ENCODE measurements at regions not wholly inside any gene's neighbourhood (a gene's known extent, or its start where the extent isn't known, plus 50 kb on each side); places are given as distances from the start of the nearest gene placed in this dataset.

DNA sequence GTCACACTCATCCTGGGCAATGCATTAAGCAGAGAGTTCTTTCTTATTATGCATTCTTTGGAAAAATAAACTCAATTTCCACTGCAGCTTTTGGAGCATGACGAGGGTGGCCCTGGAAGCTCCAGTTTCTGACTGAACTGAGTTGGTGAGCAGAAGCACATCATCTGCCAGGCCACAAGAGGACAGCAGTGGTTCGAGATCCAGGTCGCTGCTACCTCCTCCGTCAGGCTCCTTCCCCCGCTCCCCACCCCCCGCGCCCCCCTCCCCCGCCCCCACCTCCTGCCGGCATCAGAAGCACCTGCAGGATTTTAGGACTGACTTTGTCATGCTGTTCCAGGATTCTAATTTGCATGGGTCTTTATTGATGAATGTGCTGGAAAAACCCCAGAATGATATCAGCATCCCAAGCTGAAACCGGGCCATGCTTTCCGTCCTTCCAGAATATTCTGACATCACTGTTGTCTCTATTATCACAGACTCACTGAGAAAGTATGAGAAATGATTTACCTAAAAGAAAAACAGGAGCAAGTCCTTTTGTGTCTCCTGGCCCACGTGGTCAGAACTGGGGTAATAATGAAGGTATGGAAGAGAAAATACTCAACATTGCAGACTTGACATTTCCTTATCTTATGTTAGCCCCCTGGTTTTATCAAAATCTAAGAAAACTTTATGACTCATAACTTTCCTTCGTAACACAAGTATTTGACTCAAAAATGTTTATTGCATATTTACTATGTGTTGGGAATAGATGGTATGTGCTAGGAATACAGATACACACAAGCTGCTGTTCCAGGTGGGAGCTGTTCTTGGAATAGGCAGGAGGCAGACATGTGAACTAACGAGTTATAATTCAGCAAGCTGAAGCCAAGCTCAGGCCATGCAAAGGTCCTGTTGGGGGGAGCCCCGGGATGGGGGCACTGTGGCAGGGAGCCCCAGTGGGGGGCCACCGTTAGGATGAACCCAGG, 220.2 kb upstream of the EXOC2 start:
- no peaks in the 10 kb centered on the region for H3K9me3 ChIP-seq (ENCODE audit: control insufficient read depth in 1 of 2, low read length in 2 of 2)
- H3K27ac ChIP-seq (ENCODE audit: low read length) = no peak overlapping the region
- no peaks in the 10 kb centered on the region for H3K36me3 ChIP-seq (ENCODE audit: control insufficient read depth in 1 of 2, insufficient read depth in 2 of 2, low read length in 2 of 2)
- peaks cover 0 to 3% of the 10 kb centered on the region in 2 donors for H3K4me1 ChIP-seq (ENCODE audit: control insufficient read depth in 1 of 2, insufficient read depth in 2 of 2, low read length in 2 of 2)
- H3K4me3 ChIP-seq (ENCODE audit: low read depth in 1 of 2, low read length in 2 of 2) = no peak overlapping the region
- H3K27me3 ChIP-seq (ENCODE audit: low read depth, low read length) = no peaks in the 10 kb centered on the region

DNA sequence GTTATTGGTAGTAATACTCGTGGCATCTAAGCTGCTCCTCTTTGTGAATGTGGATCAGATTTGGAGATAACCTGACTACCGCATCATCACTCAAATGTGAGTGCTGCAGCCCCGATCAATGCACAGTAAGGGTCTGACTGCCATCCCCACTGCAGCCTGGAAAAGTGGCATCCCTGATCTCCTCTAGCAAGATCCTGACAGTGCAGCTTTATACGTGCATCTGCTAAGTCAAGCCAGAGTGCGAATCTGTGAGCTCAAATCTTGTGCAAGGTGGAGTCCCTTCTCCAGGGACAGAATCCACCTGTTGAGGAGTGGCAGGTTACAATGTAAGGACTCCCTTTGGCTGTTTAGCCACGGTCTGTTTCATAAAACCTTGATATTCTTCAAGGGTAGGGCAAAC, 215.0 kb upstream of the EXOC2 start:
- Histone ChIP-seq H3K4me3 (ENCODE audit: low read depth in 1 of 2, low read length in 2 of 2) (no peak overlapping the region), H3K9me3 (ENCODE audit: control insufficient read depth in 1 of 2, low read length in 2 of 2) (no peaks in the 10 kb centered on the region), H3K27me3 (ENCODE audit: low read depth, low read length) (no peaks in the 10 kb centered on the region), H3K27ac (ENCODE audit: low read length) (no peak overlapping the region), H3K4me1 (ENCODE audit: control insufficient read depth in 1 of 2, insufficient read depth in 2 of 2, low read length in 2 of 2) (no peaks in the 10 kb centered on the region), H3K36me3 (ENCODE audit: control insufficient read depth in 1 of 2, insufficient read depth in 2 of 2, low read length in 2 of 2) (no peaks in the 10 kb centered on the region)

- Histone ChIP-seq H3K4me3 (ENCODE audit: low read depth in 1 of 2, low read length in 2 of 2) (no peak overlapping the region), H3K27ac (ENCODE audit: low read length) (no peak overlapping the region), H3K9me3 (ENCODE audit: control insufficient read depth in 1 of 2, low read length in 2 of 2) (no peaks in the 10 kb centered on the region), H3K4me1 (ENCODE audit: control insufficient read depth in 1 of 2, insufficient read depth in 2 of 2, low read length in 2 of 2) (peaks cover 0 to 3% of the 10 kb centered on the region in 2 donors), H3K36me3 (ENCODE audit: control insufficient read depth in 1 of 2, insufficient read depth in 2 of 2, low read length in 2 of 2) (no peaks in the 10 kb centered on the region), H3K27me3 (ENCODE audit: low read depth, low read length) (no peaks in the 10 kb centered on the region)
Observed at GRCh38 chr6:906920-907319, 214.0 kb upstream of the EXOC2 start.

DNA sequence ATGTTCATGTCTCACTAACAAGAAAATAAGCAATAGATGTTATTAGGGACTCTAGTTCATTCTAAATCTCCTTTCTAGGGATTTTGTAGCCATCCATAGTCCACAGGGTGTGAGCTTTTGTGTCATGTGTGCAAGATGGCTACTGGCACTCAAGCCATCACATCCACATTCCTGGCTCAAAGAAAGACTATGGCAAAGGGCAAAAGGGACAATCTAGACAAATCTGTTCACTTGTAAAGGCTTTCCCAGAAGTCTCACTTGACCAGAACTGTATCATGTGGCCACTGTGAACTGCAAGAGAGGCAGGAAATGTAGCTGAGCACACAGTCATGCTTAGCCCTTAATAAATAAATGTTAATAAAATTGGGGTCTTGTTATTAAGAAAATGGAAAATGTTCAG, 212.6 kb upstream of the EXOC2 start:
- peaks cover 0 to 11% of the 10 kb centered on the region in 2 donors for H3K4me1 ChIP-seq (ENCODE audit: control insufficient read depth in 1 of 2, insufficient read depth in 2 of 2, low read length in 2 of 2)
- no peak overlapping the region for H3K4me3 ChIP-seq (ENCODE audit: low read depth in 1 of 2, low read length in 2 of 2)
- no peaks in the 10 kb centered on the region for H3K36me3 ChIP-seq (ENCODE audit: control insufficient read depth in 1 of 2, insufficient read depth in 2 of 2, low read length in 2 of 2)
- H3K27me3 ChIP-seq (ENCODE audit: low read depth, low read length) = no peaks in the 10 kb centered on the region
- H3K27ac ChIP-seq (ENCODE audit: low read length) = no peak overlapping the region
- H3K9me3 ChIP-seq (ENCODE audit: control insufficient read depth in 1 of 2, low read length in 2 of 2) = no peaks in the 10 kb centered on the region

- no peak overlapping the region for H3K4me3 ChIP-seq (ENCODE audit: low read depth in 1 of 2, low read length in 2 of 2)
- peaks cover 0 to 11% of the 10 kb centered on the region in 2 donors for H3K4me1 ChIP-seq (ENCODE audit: control insufficient read depth in 1 of 2, insufficient read depth in 2 of 2, low read length in 2 of 2)
- H3K27me3 ChIP-seq (ENCODE audit: low read depth, low read length) = no peaks in the 10 kb centered on the region
- no peak overlapping the region for H3K27ac ChIP-seq (ENCODE audit: low read length)
- no peaks in the 10 kb centered on the region for H3K36me3 ChIP-seq (ENCODE audit: control insufficient read depth in 1 of 2, insufficient read depth in 2 of 2, low read length in 2 of 2)
- no peaks in the 10 kb centered on the region for H3K9me3 ChIP-seq (ENCODE audit: control insufficient read depth in 1 of 2, low read length in 2 of 2)
Observed at GRCh38 chr6:904994-905393, 212.1 kb upstream of the EXOC2 start.

DNA sequence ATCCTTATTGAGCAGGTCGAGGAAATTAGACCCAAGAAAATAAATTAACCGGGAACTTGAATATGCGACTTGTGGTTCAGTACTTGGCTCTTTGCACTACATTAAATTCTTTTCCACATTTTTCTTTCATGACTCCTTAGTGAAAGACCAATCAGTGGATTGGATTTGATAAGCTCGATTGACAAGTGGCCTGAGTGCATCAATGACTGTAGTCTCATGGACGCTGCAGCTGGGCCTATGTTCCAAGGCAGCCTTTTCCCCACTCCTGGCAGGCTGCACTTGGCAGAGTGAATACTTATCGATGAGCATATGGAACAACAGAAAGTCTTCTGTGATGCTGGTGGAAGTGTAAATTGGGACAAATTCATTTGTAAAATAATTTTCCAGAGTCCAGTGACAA, 210.8 kb upstream of the EXOC2 start:
- Histone ChIP-seq H3K36me3 (ENCODE audit: control insufficient read depth in 1 of 2, insufficient read depth in 2 of 2, low read length in 2 of 2) (no peaks in the 10 kb centered on the region), H3K9me3 (ENCODE audit: control insufficient read depth in 1 of 2, low read length in 2 of 2) (no peaks in the 10 kb centered on the region), H3K4me3 (ENCODE audit: low read depth in 1 of 2, low read length in 2 of 2) (no peak overlapping the region), H3K27me3 (ENCODE audit: low read depth, low read length) (no peaks in the 10 kb centered on the region), H3K4me1 (ENCODE audit: control insufficient read depth in 1 of 2, insufficient read depth in 2 of 2, low read length in 2 of 2) (peaks cover 0 to 11% of the 10 kb centered on the region in 2 donors), H3K27ac (ENCODE audit: low read length) (no peak overlapping the region)

DNA sequence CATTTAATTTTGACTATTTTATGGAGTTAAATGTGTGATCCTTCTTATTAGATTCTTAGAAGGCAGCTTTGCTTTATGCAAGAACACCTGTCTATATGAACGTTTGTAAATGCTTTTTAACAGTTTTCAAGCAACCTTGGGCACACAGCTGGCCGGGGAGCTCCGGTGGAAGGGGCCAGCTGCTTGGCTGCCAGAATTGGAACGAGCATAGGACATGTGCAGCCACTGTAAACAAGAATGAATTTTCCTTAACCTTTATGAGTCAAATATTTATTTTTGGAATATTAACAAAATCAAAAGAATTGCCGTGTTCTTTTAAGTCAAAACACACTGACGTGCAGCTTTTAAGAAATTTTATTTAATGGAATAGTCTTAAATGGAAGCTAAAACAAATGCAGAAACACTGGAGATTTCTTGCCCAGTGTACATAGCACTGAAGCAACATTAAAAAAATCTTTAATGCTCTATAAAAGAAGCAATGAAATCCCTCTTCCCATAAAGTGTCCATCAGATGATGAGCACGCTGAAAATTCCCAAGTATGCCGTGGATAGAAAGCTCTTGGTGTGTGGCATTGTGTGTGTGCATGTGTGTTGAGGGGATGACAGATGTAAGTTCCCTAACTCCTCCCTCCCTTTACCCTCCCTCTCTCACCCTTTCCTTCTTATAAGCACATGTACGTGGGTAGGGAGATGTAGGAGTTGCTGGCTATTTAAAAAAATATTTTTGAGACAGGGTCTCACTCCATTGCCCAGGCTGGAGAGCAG, 208.9 kb upstream of the EXOC2 start:
- no peak overlapping the region for H3K27ac ChIP-seq (ENCODE audit: low read length)

DNA sequence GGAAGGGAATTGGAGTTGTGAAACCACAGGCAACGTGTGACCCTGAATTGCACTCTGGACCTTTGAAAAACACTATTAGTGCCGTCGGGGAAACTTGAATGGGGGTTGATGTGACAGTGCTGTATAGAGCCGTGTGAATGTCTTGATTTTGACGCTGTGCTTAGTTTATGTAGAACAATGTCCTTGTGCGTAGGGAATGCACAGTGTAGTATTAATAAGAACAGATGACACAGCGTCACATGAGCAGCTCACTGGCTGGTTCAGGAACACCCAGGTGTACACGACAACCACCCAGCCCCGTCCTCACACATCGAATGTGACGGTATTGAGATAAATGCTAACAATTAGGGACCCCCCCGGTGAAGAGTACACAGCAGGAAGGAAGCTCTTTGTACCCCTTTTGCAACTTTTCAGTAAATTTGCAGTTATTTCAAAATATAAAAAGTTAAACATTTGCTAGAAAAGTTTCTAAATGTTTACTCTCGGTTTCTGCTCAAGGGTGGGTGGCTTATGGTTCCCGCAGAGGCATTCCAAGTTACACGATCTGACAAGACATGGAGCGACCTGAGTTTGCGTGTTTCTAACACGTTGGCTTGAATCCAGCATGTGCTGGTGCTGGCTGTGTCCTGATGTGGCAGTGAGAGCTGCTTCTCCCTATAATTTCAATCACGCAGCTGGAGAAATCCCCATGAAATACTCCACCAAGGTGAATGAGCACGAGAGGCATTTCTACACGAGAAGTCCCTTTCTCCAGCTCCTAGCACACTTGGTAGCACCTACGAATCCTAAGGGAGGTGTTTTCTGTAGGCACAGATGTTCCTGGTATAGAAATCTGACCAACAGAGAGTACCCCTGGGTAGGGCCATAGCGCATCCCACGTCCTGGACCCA, 208.0 kb upstream of the EXOC2 start:
- H3K27ac ChIP-seq (ENCODE audit: low read length) = no peak overlapping the region

More for the DNA sequence above, 208.9 kb upstream of the EXOC2 start:
- Histone ChIP-seq H3K36me3 (ENCODE audit: control insufficient read depth in 1 of 2, insufficient read depth in 2 of 2, low read length in 2 of 2) (no peaks in the 10 kb centered on the region), H3K9me3 (ENCODE audit: control insufficient read depth in 1 of 2, low read length in 2 of 2) (no peaks in the 10 kb centered on the region), H3K4me1 (ENCODE audit: control insufficient read depth in 1 of 2, insufficient read depth in 2 of 2, low read length in 2 of 2) (peaks cover 0 to 11% of the 10 kb centered on the region in 2 donors), H3K4me3 (ENCODE audit: low read depth in 1 of 2, low read length in 2 of 2) (no peak overlapping the region), H3K27me3 (ENCODE audit: low read depth, low read length) (no peaks in the 10 kb centered on the region)

GRCh38 chr6:897528-898207, 204.7 kb upstream of the EXOC2 start:
- Histone ChIP-seq H3K9me3 (ENCODE audit: control insufficient read depth in 1 of 2, low read length in 2 of 2) (no peaks in the 10 kb centered on the region), H3K4me1 (ENCODE audit: control insufficient read depth in 1 of 2, insufficient read depth in 2 of 2, low read length in 2 of 2) (peaks cover 0 to 11% of the 10 kb centered on the region in 2 donors)

More for the DNA sequence above, 208.0 kb upstream of the EXOC2 start:
- H3K27me3 ChIP-seq (ENCODE audit: low read depth, low read length) = no peaks in the 10 kb centered on the region
- no peaks in the 10 kb centered on the region for H3K9me3 ChIP-seq (ENCODE audit: control insufficient read depth in 1 of 2, low read length in 2 of 2)
- no peak overlapping the region for H3K4me3 ChIP-seq (ENCODE audit: low read depth in 1 of 2, low read length in 2 of 2)
- H3K4me1 ChIP-seq (ENCODE audit: control insufficient read depth in 1 of 2, insufficient read depth in 2 of 2, low read length in 2 of 2) = peaks cover 0 to 11% of the 10 kb centered on the region in 2 donors
- H3K36me3 ChIP-seq (ENCODE audit: control insufficient read depth in 1 of 2, insufficient read depth in 2 of 2, low read length in 2 of 2) = no peaks in the 10 kb centered on the region

DNA sequence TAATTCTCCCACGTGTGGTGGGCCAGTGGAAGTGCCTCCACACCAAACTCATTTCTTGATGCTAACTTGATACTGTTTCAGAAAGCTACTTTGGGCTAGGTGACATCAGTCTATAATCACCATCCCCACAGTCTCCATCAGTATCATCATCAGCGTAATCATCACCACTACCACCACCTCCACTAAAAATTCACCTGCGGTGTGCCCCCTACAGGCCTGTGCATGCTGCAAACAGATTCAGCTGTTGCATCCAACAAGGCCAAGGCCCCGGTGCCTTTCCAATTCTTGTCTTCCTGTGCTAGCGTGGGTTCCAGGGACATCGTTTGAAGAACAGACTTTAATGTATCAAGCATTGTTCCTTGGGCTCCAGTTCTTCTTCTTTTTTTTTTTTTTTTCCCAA, 201.3 kb upstream of the EXOC2 start:
- Histone ChIP-seq H3K4me3 (ENCODE audit: low read depth in 1 of 2, low read length in 2 of 2) (no peak overlapping the region), H3K36me3 (ENCODE audit: control insufficient read depth in 1 of 2, insufficient read depth in 2 of 2, low read length in 2 of 2) (no peaks in the 10 kb centered on the region), H3K27me3 (ENCODE audit: low read depth, low read length) (no peaks in the 10 kb centered on the region), H3K4me1 (ENCODE audit: control insufficient read depth in 1 of 2, insufficient read depth in 2 of 2, low read length in 2 of 2) (no peaks in the 10 kb centered on the region), H3K9me3 (ENCODE audit: control insufficient read depth in 1 of 2, low read length in 2 of 2) (no peaks in the 10 kb centered on the region), H3K27ac (ENCODE audit: low read length) (no peak overlapping the region)

More at GRCh38 chr6:897528-898207, 204.7 kb upstream of the EXOC2 start:
- Histone ChIP-seq H3K27me3 (ENCODE audit: low read depth, low read length) (no peaks in the 10 kb centered on the region), H3K36me3 (ENCODE audit: control insufficient read depth in 1 of 2, insufficient read depth in 2 of 2, low read length in 2 of 2) (no peaks in the 10 kb centered on the region), H3K4me3 (ENCODE audit: low read depth in 1 of 2, low read length in 2 of 2) (no peak overlapping the region), H3K27ac (ENCODE audit: low read length) (no peak overlapping the region)

Data from muscle layer of duodenum (tissue), 2 donors.